ENCODE measurements at regions not wholly inside any gene's neighbourhood (a gene's known extent, or its start where the extent isn't known, plus 50 kb on each side); places are given as distances from the start of the nearest gene placed in this dataset.

DNA sequence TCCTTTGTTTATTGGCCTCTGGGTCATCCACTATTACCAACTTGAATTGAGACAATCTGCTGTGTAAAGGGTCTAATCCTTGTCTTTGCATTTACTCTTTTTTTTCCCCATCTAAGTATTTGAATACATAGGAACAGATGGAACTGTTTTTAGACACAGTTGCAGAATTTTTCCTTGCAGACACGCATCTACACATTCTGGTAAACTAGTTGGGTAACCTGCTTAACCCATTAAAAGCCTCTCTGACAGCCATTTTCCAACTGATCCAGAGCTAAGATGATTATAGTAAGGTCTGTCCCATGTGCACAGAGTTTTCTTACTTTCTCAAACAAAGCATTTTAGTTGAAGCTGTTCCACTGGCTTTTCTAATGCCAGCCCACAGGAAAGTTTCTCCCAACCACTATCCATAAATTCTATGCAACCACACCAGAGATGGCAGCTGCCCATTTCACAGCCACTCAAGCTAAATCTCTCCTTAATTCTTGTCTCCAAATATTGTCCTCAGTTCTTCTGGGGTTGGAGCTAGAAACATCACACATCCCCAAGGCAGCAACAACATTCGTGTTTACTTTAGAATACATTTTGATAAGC lies 492.1 kb downstream of the MAFB start:
- H2BK15ac ChIP-seq (ENCODE audit: low read length) = no peak overlapping the region
- no peak overlapping the region for H2BK20ac ChIP-seq (ENCODE audit: low read length)
- no peak overlapping the region for H4K8ac ChIP-seq (ENCODE audit: extremely low read depth, insufficient read depth, low read length)
- DNase-seq (ENCODE audit: low read depth in 1 of 2, low spot score in 2 of 2) = no peak
- no peaks in the 10 kb centered on the region for H3K36me3 ChIP-seq (ENCODE audit: control insufficient read depth in 2 of 4, insufficient read depth in 4 of 4, low read length in 3 of 4)
- no peaks in the 10 kb centered on the region for H4K20me1 ChIP-seq (replicated peaks in 1 of 2; ENCODE audit: control insufficient read depth in 1 of 2, insufficient read depth in 2 of 2, low read length in 2 of 2)
- H3K4ac ChIP-seq (replicated peaks; ENCODE audit: insufficient read length, low read depth, low read length) = no peak overlapping the region
- H3K4me2 ChIP-seq (ENCODE audit: insufficient read depth in 1 of 2, low read depth in 2 of 2, low read length in 2 of 2) = no peak overlapping the region
- no peak for FAIRE-seq
- H3K23ac ChIP-seq (ENCODE audit: insufficient read length) = no peak overlapping the region
- no peak overlapping the region for H4K5ac ChIP-seq (ENCODE audit: insufficient read length, low read depth, low read length)
- ChIA-PET CTCF (ENCODE audit: partially characterized antibody) (interaction anchor here (0.8 to 1.7 kb wide), 4 partner anchors 35 to 367 kb away, joined by 3 to 6 read pairs (median 4); no protein-coding TSS in a partner anchor), POLR2A (ENCODE audit: partially characterized antibody) (no interaction called here)
- no peak overlapping the region for H3K14ac ChIP-seq (ENCODE audit: insufficient read length)
- H2AFZ ChIP-seq (ENCODE audit: low read length) = no peak overlapping the region
- H4K91ac ChIP-seq (replicated peaks; ENCODE audit: insufficient read length, low read length) = no peak overlapping the region
- 85% methylated on average over 2 of the region's 2 CpGs; no CpG with 5 or more reads in 1 of the 2 experiments for WGBS, 2 experiments (ENCODE audit: extremely low coverage in 1 of 2, insufficient coverage in 1 of 2, insufficient read length in 1 of 2, insufficient replicate concordance in 2 of 2, low coverage in 1 of 2, low lambda C conversion rate in 2 of 2, missing lambda C conversion rate in 1 of 2)
- H2BK120ac ChIP-seq (replicated peaks; ENCODE audit: low read depth, low read length) = no peak overlapping the region
- no peaks in the 10 kb centered on the region for H3K4me1 ChIP-seq (replicated peaks in 1 of 4; ENCODE audit: control insufficient read depth in 3 of 4, insufficient read depth in 4 of 4, low read length in 3 of 4)
- no peak overlapping the region for H2BK12ac ChIP-seq (ENCODE audit: low read depth, low read length)
- H2AK5ac ChIP-seq (ENCODE audit: low read depth, low read length) = no peak overlapping the region
- no peak overlapping the region for H3K27ac ChIP-seq (ENCODE audit: low read depth, low read length)
- H3K18ac ChIP-seq (ENCODE audit: extremely low read depth, low read length) = no peak overlapping the region
- no peaks in the 10 kb centered on the region for H3K79me2 ChIP-seq (ENCODE audit: control insufficient read depth in 1 of 2, insufficient read depth in 2 of 2, low read length in 2 of 2)
- no peak overlapping the region for H3K56ac ChIP-seq (replicated peaks; ENCODE audit: insufficient read length, low read depth, low read length)
- TF ChIP-seq CTBP2 (IDR thresholded peaks at IDR 0.05; ENCODE audit: borderline replicate concordance, insufficient read depth, insufficient read length, low read length) (no peak), EGR1 (IDR thresholded peaks at IDR 0.05; ENCODE audit: borderline replicate concordance, low read depth, low read length) (no peak), POLR2AphosphoS5 (IDR thresholded peaks at IDR 0.05; ENCODE audit: low read depth, low read length) (no peak), SIRT6 (IDR thresholded peaks at IDR 0.05; ENCODE audit: low read length) (no peak), RNF2 (IDR thresholded peaks at IDR 0.05; ENCODE audit: borderline replicate concordance, low read depth, low read length, missing control alignments, poor library complexity, severe bottlenecking) (no peak)
- H3K27me3 ChIP-seq (replicated peaks in 1 of 4; ENCODE audit: control insufficient read depth in 3 of 4, extremely low read depth in 1 of 4, insufficient read depth in 3 of 4, low read length in 3 of 4) = no peaks in the 10 kb centered on the region
- H3K23me2 ChIP-seq (ENCODE audit: low read depth, low read length) = no peaks in the 10 kb centered on the region
- H2BK5ac ChIP-seq (ENCODE audit: low read depth, low read length) = no peak overlapping the region
- H3K4me3 ChIP-seq (ENCODE audit: extremely low read depth in 1 of 4, insufficient read depth in 2 of 4, low read depth in 3 of 4, low read length in 4 of 4) = no peak overlapping the region
- no peak overlapping the region for H3K9ac ChIP-seq (replicated peaks in 1 of 4; ENCODE audit: extremely low read depth in 1 of 4, low read depth in 3 of 4, low read length in 3 of 4)
- no peaks in the 10 kb centered on the region for H3K9me3 ChIP-seq (ENCODE audit: insufficient read depth in 2 of 2, low read depth in 1 of 2, low read length in 1 of 2)
- H3K79me1 ChIP-seq (ENCODE audit: low read depth, low read length) = no peaks in the 10 kb centered on the region
